ENCODE measurements at regions not wholly inside any gene's neighbourhood (a gene's known extent, or its start where the extent isn't known, plus 50 kb on each side); places are given as distances from the start of the nearest gene placed in this dataset.

DNA sequence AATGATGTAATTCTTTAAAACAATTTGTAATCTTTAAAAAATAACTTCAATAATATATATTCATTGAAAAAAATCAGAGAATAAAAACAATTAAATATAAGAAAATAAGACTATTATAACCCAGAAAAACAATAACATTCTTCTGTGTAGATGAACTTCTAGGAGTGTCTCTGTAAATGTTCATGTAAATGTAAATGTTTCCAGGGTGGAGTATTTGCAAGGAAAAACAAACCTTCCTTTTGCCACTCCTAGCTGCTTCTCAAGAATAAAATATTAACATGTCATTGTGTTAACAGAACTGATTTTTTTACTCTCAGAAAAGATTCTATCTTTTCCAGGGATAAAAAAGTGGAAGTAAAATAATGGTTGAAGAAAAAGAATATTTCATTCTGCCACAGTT is 431.9 kb downstream of the PLCL1 start:
- no peak for DNase-seq (ENCODE audit: low spot score)
- Histone ChIP-seq H3K27ac (no peak overlapping the region), H3K4me3 (no peak overlapping the region)
- TF ChIP-seq, protein P1, sequence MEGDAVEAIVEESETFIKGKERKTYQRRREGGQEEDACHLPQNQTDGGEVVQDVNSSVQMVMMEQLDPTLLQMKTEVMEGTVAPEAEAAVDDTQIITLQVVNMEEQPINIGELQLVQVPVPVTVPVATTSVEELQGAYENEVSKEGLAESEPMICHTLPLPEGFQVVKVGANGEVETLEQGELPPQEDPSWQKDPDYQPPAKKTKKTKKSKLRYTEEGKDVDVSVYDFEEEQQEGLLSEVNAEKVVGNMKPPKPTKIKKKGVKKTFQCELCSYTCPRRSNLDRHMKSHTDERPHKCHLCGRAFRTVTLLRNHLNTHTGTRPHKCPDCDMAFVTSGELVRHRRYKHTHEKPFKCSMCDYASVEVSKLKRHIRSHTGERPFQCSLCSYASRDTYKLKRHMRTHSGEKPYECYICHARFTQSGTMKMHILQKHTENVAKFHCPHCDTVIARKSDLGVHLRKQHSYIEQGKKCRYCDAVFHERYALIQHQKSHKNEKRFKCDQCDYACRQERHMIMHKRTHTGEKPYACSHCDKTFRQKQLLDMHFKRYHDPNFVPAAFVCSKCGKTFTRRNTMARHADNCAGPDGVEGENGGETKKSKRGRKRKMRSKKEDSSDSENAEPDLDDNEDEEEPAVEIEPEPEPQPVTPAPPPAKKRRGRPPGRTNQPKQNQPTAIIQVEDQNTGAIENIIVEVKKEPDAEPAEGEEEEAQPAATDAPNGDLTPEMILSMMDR (IDR thresholded peaks at IDR 0.05): no peak

DNA sequence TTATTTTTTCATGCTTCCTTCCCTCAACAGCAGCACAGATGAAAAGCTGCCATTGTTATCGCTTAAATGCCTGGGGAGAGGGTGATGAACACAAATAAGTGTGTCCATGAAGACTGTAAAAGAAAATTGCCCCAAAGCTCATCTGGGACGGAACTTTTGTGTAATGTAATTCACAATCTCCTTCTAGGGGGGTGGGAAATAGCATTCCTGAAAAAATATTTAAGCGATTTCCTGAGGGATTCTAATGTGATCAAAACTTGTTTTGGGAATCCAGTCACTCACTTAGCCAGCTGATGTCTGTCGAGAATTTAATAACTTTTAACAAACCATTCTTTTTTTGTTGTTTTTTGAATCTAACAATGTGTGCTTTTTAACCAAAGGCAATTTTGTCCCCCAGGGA is 427.9 kb downstream of the PLCL1 start:
- DNase-seq (ENCODE audit: low spot score): no peak
- TF ChIP-seq, protein P1 (IDR thresholded peaks at IDR 0.05): no peak
- no peak overlapping the region for H3K4me3 ChIP-seq

DNA sequence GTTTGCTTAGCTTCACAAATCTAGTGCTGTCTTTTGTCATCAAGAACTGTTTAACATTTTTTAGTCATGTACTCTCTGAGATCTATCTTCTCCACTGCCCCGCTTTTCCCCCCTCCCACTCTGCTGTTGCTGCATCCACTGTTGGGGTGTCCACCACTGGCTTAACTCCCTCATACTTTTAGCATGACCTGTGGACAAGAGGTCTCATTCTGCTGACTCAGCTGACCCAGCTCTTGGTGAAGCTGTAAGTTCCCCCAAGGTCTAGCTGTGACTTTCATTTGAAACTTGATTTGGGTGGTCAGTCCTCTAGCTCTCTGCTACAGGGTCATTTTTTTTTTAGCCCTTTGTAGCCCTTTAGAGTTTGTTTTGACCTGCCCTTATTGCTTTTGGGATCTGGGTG is 427.2 kb downstream of the PLCL1 start:
- TF ChIP-seq, protein P1 (IDR thresholded peaks at IDR 0.05): no peak
- no peak overlapping the region for H3K27ac ChIP-seq
- no peak overlapping the region for H3K4me3 ChIP-seq
- no peak for DNase-seq (ENCODE audit: low spot score)

More for the DNA sequence above, 427.9 kb downstream of the PLCL1 start:
- H3K27ac ChIP-seq: no peak overlapping the region

DNA sequence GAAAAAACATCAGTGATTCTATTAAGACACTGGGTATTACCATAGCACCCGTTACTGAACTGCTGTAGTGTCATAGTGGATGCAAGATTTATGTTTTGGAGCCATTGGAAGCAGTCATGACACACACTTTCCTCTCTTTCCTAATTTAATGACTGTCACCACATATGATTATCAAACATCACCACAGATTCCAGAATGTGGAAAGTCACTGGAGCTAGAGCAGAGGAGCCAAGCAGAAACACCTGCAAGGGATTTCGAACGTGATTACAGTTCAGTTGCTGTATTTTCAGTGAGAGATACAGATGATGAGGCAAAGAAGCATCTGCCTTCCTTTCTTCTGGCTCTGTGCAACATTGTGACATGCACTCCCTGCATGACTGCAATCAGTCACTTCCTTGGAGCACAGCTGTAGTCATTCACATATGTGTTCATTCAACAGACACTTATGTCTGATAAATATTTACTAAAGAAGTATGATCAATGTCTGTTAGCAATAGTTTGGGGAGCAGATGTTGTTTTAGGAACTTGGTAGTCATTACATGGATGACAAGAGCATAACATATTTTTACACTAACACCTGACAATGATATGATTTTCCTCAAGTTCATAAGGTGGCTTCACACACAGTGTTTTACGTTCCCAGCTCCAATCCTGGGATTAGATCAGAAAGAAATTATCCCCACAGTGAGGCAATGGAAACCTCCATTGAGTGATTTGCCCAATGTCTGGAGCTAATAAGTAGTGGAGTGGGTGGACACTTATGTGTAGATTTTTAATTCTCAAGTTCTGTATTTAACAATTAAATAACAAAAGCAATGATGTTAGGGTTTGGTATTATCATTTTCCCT is 416.6 kb downstream of the PLCL1 start:
- DNase-seq (ENCODE audit: low spot score): no peak
- Histone ChIP-seq H3K27ac (no peak overlapping the region), H3K4me3 (no peak overlapping the region)
- TF ChIP-seq, protein P1 (IDR thresholded peaks at IDR 0.05): no peak

DNA sequence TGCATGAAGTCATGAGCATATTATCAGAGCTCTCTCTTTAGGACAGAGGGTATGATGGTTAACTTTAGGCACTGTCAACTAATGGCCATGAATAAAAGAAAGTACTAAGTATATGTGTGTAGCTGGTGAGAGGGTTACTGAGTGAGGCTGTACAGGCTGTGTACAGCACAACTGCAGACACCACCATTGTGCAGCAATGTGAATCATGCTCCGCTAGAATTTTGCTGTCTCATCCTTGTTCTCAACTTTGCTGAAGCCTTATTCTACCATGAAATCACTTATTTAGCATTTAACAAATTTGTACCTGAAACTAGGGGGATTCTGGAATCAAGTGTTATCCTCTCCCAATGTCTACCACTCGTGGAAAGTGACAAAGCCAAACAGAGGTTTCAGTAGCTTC is 414.9 kb downstream of the PLCL1 start:
- TF ChIP-seq, protein P1 (IDR thresholded peaks at IDR 0.05): no peak
- H3K27ac ChIP-seq: no peak overlapping the region
- no peak overlapping the region for H3K4me3 ChIP-seq
- no peak for DNase-seq (ENCODE audit: low spot score)

DNA sequence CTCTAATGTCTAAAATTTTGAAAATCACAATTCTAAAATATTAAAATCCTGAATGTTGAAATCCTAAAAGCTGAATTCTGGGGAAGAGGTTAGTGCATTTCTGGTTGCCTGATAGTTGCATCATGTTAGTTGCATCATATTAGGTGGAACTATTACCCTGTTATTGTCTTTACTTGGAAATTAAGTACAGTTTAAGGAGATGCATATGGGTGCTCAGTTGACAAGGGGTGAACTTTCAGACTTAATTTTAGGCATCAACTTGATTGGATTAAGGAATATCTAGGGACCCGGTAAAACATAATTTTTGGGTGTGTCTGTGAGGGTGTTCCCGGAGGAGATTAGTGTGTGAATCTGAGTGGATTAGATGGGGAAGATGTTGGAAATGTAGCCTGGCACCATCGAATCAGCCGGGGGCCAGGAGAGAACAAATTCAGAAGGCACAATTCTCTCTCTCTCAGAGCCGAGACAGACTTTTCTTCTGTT is 409.8 kb downstream of the PLCL1 start:
- no peak for DNase-seq (ENCODE audit: low spot score)
- TF ChIP-seq, protein P1 (IDR thresholded peaks at IDR 0.05): no peak
- Histone ChIP-seq H3K27ac (no peak overlapping the region), H3K4me3 (no peak overlapping the region)

DNA sequence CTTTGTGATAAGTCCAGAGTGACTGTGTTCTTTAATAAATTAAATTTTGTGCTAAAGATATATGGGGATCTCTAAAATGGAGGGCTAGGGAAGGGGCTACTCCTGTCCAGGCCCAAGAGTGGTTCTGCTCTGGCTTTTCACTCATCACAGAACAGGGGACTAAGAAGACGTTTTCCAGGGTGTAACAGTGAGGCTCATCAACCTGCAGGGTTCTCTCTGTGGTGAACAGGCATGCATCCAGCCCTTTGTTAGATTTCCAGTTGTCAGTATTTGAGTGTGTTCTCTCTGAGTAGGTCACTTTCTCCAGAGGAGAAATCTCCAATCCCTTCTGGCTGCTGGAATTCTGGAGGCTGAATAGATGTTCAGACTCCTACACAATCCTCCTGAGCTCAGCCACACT is 408.9 kb downstream of the PLCL1 start:
- no peak overlapping the region for H3K27ac ChIP-seq
- TF ChIP-seq, protein P1 (IDR thresholded peaks at IDR 0.05): no peak
- H3K4me3 ChIP-seq: no peak overlapping the region
- no peak for DNase-seq (ENCODE audit: low spot score)
